ENCODE measurements at regions not wholly inside any gene's neighbourhood (a gene's known extent, or its start where the extent isn't known, plus 50 kb on each side); places are given as distances from the start of the nearest gene placed in this dataset.

GRCh38 chr17:5789528-5789927 is 205.2 kb upstream of the NLRP1 start:
- no peak for DNase-seq

- no peak for DNase-seq
These were observed 208.8 kb upstream of the NLRP1 start for GRCh38 chr17:5793157-5793556.

DNA sequence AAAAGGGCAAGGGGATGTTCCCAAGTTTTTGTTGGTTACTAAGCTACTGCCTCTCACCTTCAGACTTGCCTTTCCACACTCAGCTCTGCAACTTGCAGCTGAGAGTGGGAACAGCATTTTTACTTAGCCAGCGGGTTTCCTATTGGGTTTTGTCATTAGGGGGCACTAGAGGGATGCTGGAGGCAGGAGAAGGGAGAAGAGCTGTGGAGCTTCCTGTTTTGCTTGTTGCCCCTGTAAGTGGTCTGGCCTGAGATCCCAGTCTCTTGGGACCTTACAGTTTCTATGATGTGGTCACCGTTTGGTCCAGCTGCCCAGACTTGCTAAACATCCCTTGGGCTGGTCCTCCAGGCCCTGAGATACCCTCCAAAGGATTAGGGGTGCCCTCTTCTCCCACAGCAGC is 209.6 kb upstream of the NLRP1 start:
- no peak for DNase-seq

DNA sequence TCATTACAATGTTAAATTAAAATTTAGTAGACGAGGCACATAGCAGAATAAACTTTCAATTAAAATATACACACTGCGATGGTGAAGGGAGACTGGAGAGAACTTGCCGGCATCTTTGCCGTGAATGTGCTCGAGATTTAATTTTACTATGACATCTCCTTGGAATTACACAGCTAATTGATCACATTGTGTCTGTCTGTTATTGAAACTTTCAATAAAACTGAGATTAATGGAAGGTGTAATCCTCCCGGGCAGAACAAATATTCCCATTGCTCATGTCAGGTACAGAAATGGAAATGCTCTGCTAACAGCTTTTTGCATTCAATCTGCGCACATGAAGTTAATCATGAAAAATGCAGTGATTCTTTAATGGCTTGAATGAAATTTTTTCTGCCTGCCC is 210.1 kb upstream of the NLRP1 start:
- DNase-seq: no peak

- no peak for DNase-seq
These were observed 210.7 kb upstream of the NLRP1 start for GRCh38 chr17:5794881-5795506.

DNA sequence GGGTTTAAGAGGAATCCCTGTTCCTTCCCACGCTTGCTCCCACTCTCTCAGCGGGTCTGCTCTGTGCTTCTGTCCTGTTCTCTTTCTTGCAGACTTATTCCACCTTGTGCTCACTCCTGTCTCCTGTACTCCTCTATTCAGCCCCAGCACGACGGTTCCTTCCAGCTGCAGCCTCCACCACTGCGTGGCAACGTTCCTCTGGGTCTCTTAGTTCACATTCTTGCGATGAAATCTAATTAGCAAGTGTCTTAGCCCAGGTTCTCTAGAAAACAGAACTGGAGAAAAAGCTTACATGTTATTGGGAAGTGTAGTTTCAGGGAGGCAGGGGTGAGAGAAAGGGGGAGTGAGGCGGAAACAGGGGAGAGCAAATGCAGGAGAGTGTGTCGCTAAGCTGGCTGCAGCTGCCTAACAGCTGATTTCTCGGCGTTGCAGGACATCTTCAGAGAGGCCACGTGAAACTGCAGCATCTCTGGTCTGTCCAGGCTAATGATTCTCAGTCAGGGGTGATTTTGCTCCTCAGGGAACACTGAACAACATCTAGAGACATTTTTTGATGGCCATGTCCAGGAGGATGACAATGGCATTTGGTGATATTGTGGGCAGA is 213.2 kb upstream of the NLRP1 start:
- DNase-seq: no peak

GRCh38 chr17:5798094-5798493 is 213.8 kb upstream of the NLRP1 start:
- no peak for DNase-seq

DNA sequence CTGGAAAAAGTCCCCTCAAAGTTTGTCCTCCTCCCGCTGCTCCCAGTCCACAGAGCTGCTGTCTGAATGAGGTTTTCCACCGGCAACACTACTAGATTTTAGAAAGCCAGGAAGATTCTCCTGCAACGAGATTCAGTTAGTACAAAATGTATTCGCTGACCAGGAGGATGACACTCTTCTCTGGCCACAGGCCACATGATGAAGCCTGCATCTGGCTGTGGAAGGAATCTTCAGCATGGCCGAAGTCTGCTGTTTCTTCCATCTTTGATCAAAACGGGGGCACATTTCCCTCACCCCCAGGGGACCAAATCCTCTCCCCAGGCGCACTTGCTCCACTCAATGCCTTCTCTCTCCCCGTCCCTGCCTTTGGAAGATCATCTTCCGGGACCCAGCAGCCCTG is 215.8 kb upstream of the NLRP1 start:
- no peak for DNase-seq

DNA sequence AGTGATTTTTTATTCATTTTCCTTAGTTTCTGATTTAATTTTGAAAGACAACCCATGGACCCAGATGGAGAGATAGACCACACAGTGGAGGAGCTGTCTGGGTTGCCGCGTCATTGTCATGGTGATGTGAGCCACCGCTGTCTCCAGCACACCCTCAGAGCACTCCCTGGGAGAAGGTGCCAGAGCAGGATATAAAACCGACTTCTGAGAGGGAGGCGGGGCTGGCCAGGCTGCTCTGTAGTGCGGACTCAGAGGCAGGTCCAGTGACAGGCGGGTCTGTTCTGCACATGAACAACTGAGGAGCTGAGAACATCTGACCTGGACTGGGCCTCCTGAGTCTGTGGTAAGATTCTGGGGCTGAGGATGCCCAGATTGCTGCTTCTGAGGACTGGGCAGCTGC is 216.3 kb upstream of the NLRP1 start:
- no peak for DNase-seq

- no peak for DNase-seq
These were observed 219.9 kb upstream of the NLRP1 start for GRCh38 chr17:5804251-5804650.

GRCh38 chr17:5809056-5809455 is 224.7 kb upstream of the NLRP1 start:
- no peak for DNase-seq

- DNase-seq: no peak
These were observed 225.4 kb upstream of the NLRP1 start for GRCh38 chr17:5809580-5810188.

GRCh38 chr17:5812590-5812989 is 228.3 kb upstream of the NLRP1 start:
- no peak for DNase-seq

GRCh38 chr17:5813357-5813756 is 229.0 kb upstream of the NLRP1 start:
- no peak for DNase-seq

GRCh38 chr17:5815396-5815795 is 231.1 kb upstream of the NLRP1 start:
- DNase-seq: no peak

GRCh38 chr17:5816491-5817070 is 232.3 kb upstream of the NLRP1 start:
- DNase-seq: no peak

DNA sequence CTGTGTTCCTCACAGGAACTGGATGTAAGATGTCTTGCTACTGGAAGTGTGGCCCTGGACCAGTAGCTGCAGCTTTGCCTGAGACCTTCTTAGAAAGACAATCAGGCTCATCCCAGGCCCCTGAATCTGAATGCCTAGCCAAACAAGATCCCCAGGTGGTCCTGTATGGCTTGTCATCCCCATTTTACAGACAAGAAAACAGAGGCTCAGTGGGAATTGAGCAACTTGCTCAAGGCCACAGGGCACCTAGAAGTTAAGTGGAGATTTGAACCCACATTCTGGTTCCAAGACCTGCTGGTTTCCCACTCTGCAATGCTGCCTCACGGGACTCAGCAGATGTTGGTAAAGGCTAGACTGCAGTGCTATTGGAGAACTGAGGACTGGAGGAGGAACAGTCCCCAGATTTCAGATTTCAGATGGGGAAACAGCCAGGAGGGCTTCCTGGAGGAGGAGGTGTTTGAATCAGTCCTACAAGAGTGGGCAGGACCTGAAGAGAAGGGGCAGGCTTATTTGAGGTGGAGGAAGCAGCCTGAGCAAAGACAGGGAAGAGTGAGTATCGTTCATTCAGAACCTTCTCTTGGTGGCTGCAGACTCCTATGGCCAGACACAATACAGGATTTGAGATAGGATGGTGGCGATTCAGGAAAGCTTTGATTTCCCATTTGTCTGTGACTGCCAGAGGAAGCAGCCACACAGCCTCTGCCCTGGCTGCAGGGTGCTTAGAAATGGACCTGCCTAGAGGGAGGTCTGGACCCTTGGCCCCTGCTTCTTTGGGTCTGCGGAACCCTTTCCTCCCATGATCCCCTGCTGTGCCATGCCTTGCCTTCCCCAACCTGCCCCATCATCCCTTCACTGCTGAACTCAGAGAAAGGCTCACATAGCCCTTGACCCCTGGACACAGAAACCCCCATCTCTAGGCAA is 233.4 kb upstream of the NLRP1 start:
- no peak for DNase-seq

GRCh38 chr17:5819396-5819795 is 235.1 kb upstream of the NLRP1 start:
- no peak for DNase-seq

GRCh38 chr17:5819921-5820685 is 235.8 kb upstream of the NLRP1 start:
- DNase-seq: no peak

DNA sequence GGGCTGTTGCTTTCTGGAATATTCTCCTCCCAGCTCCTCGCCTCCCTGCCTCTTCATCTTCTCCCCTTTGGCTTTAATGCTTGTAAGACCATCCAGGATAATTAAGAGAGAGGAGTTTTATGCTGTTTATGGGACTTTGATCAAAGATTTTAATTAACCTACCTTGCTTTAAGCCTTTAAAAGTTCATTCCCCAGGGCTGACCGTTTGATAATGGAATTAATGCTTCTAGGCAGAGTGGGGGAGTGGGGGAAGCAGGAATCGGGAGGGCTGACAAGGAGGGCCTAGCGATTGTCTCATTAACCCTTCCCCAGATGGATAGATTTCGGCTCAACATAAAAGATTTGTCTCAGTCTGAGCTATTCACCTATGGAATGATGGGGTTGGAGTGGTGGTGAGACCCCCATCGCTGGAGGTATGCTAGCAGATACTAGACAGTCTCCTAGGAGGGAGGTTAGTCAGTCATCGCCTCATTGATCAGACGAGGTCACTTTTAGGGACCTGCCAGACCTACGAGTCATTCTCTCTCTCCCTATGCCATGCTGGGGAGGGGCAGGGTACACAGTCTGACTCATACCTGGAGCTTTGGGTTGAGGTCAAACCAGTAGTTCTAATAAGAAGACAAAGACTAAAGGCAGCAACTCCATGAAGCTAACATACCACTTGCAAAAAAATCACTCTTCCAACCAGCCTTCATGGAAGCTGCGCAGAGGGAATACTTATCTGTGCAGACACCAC is 236.6 kb upstream of the NLRP1 start:
- no peak for DNase-seq

- DNase-seq: no peak
These were observed 237.5 kb upstream of the NLRP1 start for GRCh38 chr17:5821803-5822202.

All from inflammatory macrophage treated with lipopolysaccharide for 4 hours (primary cell).